DMS 273 (cell line): ENCODE measurements at regions not wholly inside any gene's neighbourhood (a gene's known extent, or its start where the extent isn't known, plus 50 kb on each side); places are given as distances from the start of the nearest gene placed in this dataset.
"Not testable (repeated sequence)": the region's sequence is repeated elsewhere in the genome, so short reads cannot be mapped to it uniquely, and the experiment has no call there.

Experiments
- DNase-seq: peaks from one replicate; lab custom pipeline; 2025; ENCODE audit not compliant: unreplicated experiment; lab: John Stamatoyannopoulos, UW

- no peak for DNase-seq
Measured at GRCh38 chr18:30245766-30246455, 796.6 kb downstream of the DSC3 start.

- no peak for DNase-seq
Measured at GRCh38 chr18:30234755-30235154, 807.8 kb downstream of the DSC3 start.

- no peak for DNase-seq
Measured at GRCh38 chr18:30211112-30211511, 831.4 kb downstream of the DSC3 start.

- no peak for DNase-seq
Measured at GRCh38 chr18:30208546-30208945, 834.0 kb downstream of the DSC3 start.

GRCh38 chr18:30192216-30192615 is 850.3 kb downstream of the DSC3 start:
- peak; percentile 4 for DNase-seq

GRCh38 chr18:30186245-30186644 is 856.3 kb downstream of the DSC3 start:
- no peak for DNase-seq

- no peak for DNase-seq
Measured at GRCh38 chr18:30177056-30177455, 865.5 kb downstream of the DSC3 start.

GRCh38 chr18:30175621-30176225 is 866.8 kb downstream of the DSC3 start:
- DNase-seq, result no peak

- DNase-seq, result no peak
Measured at GRCh38 chr18:30175061-30175574, 867.4 kb downstream of the DSC3 start.

GRCh38 chr18:30163573-30163972 is 879.0 kb downstream of the DSC3 start:
- no peak for DNase-seq

- no peak for DNase-seq
Measured at GRCh38 chr18:30160124-30160523, 882.4 kb downstream of the DSC3 start.

- DNase-seq, result no peak
Measured at GRCh38 chr18:30150586-30151250, 891.8 kb downstream of the DSC3 start.

GRCh38 chr18:30149585-30149984 is 893.0 kb downstream of the DSC3 start:
- no peak for DNase-seq

- DNase-seq, result no peak
Measured at GRCh38 chr18:30142870-30143269, 899.7 kb downstream of the DSC3 start.

- no peak for DNase-seq
Measured at GRCh38 chr18:30142248-30142647, 900.3 kb downstream of the DSC3 start.

- not testable (repeated sequence) for DNase-seq
Measured at GRCh38 chr18:30141506-30141905, 901.0 kb downstream of the DSC3 start.

- DNase-seq, result no peak
Measured at GRCh38 chr18:30139631-30140287, 902.8 kb downstream of the DSC3 start.

GRCh38 chr18:30135938-30136337 is 906.6 kb downstream of the DSC3 start:
- DNase-seq, result no peak

GRCh38 chr18:30134020-30134419 is 908.5 kb downstream of the DSC3 start:
- DNase-seq, result no peak

- DNase-seq, result no peak
Measured at GRCh38 chr18:30132959-30133358, 909.6 kb downstream of the DSC3 start.

- DNase-seq, result no peak
Measured at GRCh38 chr18:30121397-30121796, 921.1 kb downstream of the DSC3 start.

GRCh38 chr18:30113454-30113853 is 929.1 kb downstream of the DSC3 start:
- no peak for DNase-seq
